Coronary artery (tissue), 2 donors: ENCODE measurements at regions not wholly inside any gene's neighbourhood (a gene's known extent, or its start where the extent isn't known, plus 50 kb on each side); places are given as distances from the start of the nearest gene placed in this dataset.

Source experiments
- DNase-seq: peaks from one replicate; pipeline ENCODE4 v3.0.0-alpha.2; 2017; ENCODE audit warnings: low spot score
- H3K27ac ChIP-seq, 2 donors: fragments of 200-600 bp; sonication (generic); one replicate each; pipeline ENCODE4 v1.5.1; 2016 to 2019
- H3K4me3 ChIP-seq: fragments of 200-600 bp; sonication (generic); 2 replicates; pipeline ENCODE4 v1.5.1; 2016; ENCODE audit warnings: mild to moderate bottlenecking, moderate library complexity
- TF ChIP-seq, protein P1 (sequence below): fragments of 200-600 bp; sonication (generic); IDR thresholded peaks from one replicate; pipeline ENCODE4 v1.5.1; 2019; ENCODE audit warnings: antibody characterized with exemption

DNA sequence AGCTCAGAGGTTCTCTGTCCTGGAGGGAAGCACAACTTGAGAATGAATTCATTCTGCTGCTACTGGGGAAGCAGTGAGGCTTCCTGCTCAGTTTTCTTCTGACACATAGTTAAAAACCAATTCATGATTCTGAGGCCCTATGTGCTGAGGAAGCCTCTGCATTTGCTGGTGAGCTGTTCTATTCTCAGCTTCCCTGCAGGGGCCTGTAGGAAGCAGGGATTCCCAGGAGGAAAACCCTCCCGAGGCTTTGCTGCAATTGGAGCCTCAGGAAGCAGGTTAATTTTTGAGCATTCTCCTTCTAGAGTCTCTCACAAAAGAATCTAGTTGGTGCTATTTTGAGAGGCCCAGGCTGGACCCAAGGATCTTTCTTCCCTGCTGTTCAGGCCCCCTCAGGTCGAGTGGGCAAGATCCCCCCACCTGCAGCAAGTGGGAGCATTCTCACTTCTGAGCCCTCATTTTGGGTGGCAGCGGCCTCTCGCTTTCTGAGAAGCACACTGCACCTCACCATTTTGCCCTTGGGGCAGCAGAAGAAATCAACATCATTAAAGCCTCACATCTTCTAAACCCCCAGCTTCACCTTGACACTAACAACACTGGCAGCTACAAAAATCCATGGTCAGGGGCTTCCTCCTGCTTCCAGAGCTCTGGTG lies 197.5 kb upstream of the TSC22D2 start:
- no peak for DNase-seq
- no peak overlapping the region for H3K4me3 ChIP-seq
- H3K27ac ChIP-seq = no peak overlapping the region
- TF ChIP-seq, protein P1, sequence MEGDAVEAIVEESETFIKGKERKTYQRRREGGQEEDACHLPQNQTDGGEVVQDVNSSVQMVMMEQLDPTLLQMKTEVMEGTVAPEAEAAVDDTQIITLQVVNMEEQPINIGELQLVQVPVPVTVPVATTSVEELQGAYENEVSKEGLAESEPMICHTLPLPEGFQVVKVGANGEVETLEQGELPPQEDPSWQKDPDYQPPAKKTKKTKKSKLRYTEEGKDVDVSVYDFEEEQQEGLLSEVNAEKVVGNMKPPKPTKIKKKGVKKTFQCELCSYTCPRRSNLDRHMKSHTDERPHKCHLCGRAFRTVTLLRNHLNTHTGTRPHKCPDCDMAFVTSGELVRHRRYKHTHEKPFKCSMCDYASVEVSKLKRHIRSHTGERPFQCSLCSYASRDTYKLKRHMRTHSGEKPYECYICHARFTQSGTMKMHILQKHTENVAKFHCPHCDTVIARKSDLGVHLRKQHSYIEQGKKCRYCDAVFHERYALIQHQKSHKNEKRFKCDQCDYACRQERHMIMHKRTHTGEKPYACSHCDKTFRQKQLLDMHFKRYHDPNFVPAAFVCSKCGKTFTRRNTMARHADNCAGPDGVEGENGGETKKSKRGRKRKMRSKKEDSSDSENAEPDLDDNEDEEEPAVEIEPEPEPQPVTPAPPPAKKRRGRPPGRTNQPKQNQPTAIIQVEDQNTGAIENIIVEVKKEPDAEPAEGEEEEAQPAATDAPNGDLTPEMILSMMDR = no peak

DNA sequence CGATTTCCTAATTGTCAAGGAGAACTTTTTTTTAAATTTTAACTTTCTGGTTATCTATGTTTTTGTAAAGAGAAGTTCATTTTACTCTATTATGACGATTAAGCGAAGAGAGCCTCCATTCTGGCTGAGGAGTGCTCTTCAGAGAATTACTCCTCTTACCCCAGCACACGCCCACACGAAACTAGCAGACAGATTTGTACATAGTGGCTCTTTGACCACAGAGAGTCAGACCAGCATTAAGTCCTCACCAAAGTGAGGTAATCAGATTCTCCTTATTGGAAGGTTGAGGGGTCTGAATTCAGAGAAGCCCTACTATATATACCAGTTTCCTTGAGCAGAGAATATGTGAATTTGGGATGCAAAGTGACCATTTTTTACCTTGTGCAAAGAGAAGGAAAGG lies 204.8 kb upstream of the TSC22D2 start:
- Histone ChIP-seq H3K27ac (no peak overlapping the region), H3K4me3 (no peak overlapping the region)
- TF ChIP-seq, protein P1 = no peak
- no peak for DNase-seq

DNA sequence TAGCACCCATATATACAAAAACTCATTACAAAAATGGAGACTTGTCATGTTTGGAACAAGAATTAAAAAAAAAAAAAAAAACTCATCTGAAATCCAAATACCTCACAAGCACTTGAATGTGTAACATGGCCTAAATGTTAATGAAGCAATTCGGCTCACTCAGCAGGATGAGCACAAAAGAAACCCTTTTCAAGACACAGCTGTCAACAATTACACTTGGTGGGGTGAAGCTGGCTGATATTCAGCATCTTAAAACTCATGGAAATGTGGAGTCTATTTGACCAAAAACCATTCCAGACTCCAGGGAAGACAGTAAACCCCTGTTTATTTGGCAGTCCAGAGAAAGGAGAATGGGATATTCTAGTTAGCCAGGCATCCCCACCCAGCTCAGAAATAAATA lies 205.4 kb upstream of the TSC22D2 start:
- no peak overlapping the region for H3K4me3 ChIP-seq
- no peak overlapping the region for H3K27ac ChIP-seq
- TF ChIP-seq, protein P1 = no peak
- DNase-seq = no peak

DNA sequence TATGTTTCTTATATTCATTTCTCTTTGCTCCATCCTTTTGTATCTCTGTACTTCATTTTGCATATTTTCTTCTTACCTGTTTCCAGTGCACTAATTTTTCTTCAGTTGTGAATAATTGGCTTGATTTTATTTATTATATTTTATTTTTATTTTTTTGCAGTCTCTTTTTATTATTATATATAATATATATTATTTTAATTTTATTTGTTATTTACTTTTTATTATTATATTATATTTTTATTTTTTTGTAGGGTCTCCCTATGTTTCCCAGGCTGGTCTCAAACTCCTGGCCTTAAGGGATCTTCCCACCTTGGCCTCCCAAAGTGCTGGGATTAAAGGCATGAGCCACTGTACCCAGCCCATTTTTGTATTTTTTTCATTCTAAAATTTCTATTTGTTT lies 213.1 kb upstream of the TSC22D2 start:
- TF ChIP-seq, protein P1 = no peak
- no peak for DNase-seq
- Histone ChIP-seq H3K4me3 (no peak overlapping the region), H3K27ac (no peak overlapping the region)

DNA sequence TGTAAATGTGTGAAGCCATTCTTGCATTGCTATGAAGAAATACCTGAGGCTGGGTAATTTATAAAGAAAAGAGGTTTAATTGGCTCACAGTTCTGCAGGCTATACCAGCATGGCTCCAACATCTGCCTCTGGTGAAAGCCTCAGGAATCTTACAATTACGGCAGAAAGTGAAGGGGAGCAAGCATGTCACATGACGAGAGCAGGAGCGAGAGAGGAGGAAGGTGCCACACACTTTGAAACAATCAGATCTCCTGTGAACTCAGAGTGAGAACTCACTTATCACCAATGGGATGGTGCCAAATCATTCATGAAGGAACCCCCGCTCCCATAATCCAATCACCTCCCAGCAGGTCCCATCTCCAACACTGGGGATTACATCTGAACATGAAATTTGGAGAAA lies 213.6 kb upstream of the TSC22D2 start:
- Histone ChIP-seq H3K4me3 (no peak overlapping the region), H3K27ac (no peak overlapping the region)
- DNase-seq = no peak
- TF ChIP-seq, protein P1 = no peak

DNA sequence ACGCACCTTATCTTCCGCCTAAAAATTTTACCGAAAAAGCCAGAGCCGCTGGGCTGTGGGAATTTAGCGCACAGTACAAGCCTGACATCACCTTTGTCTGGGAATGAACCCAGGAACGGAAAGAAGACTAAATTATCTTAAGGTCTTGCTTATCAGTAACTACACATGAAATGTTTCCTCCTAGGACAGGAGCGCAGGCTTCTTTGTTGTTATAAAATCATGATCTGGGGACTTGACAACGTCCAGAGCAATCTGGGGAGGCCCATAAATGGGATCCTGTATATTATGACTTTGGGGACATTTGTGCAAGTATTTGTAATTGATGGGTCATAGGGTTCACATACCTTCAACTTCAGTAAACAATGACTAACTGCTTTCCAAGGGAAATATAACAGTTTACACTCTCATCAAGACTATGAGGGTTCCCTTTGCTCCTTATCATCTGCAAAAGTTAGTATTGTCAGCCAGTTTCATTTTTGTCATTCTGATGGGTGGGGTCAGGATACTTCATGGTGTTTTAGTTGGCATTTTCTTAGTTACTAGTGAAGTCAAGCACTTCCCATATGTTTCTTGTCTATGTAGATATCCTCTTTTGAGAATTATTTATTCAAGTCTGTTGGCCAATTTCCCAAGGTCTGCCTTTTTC lies 213.9 kb upstream of the PFN2 start:
- TF ChIP-seq, protein P1 = no peak
- DNase-seq = no peak
- Histone ChIP-seq H3K27ac (peak overlapping the region; percentile 15 to 30), H3K4me3 (peak overlapping the region; percentile 67)
